ENCODE measurements at regions not wholly inside any gene's neighbourhood (a gene's known extent, or its start where the extent isn't known, plus 50 kb on each side); places are given as distances from the start of the nearest gene placed in this dataset.

GRCh38 chr3:144235489-144235888 lies 263.9 kb downstream of the DIPK2A start:
- H2AFZ ChIP-seq (ENCODE audit: low read depth, low read length): no peak overlapping the region
- H3K4me3 ChIP-seq (ENCODE audit: low read length): no peak overlapping the region
- H4K20me1 ChIP-seq (ENCODE audit: insufficient read depth): no peaks in the 10 kb centered on the region
- H3K9me3 ChIP-seq (ENCODE audit: low read length): no peaks in the 10 kb centered on the region
- no peak overlapping the region for H3K27ac ChIP-seq (ENCODE audit: low read length)
- no peaks in the 10 kb centered on the region for H3K79me2 ChIP-seq (replicated peaks; ENCODE audit: insufficient read depth, low read length)
- no peak overlapping the region for H3K4me2 ChIP-seq (ENCODE audit: low read length)
- no peak for TF ChIP-seq REST (IDR thresholded peaks at IDR 0.05; ENCODE audit: borderline replicate concordance)
- TF ChIP-seq POLR2AphosphoS5 (IDR thresholded peaks at IDR 0.05): no peak
- TF ChIP-seq EP300 (conservative IDR thresholded peaks at IDR 0.05; ENCODE audit: poor library complexity, severe bottlenecking): no peak
- TF ChIP-seq MXI1 (conservative IDR thresholded peaks at IDR 0.05; ENCODE audit: poor library complexity, severe bottlenecking): no peak
- TF ChIP-seq TAF1 (IDR thresholded peaks at IDR 0.05; ENCODE audit: low read depth): no peak
- TF ChIP-seq RAD21 (conservative IDR thresholded peaks at IDR 0.05): no peak
- no peak for TF ChIP-seq EZH2 (IDR thresholded peaks at IDR 0.05; ENCODE audit: borderline replicate concordance, insufficient read depth, low read length, poor library complexity, severe bottlenecking)
- no peaks in the 10 kb centered on the region for H3F3A ChIP-seq (ENCODE audit: insufficient read depth, low read length, poor library complexity, severe bottlenecking)
- no peaks in the 10 kb centered on the region for H3K36me3 ChIP-seq (ENCODE audit: insufficient read depth, low read length)
- no peaks in the 10 kb centered on the region for H3K27me3 ChIP-seq (ENCODE audit: insufficient read depth, low read depth, low read length)
- no peaks in the 10 kb centered on the region for H3K9me2 ChIP-seq (ENCODE audit: insufficient read depth, low read length)
- no peak overlapping the region for H3K9ac ChIP-seq (ENCODE audit: low read length)

- H3K9me3 ChIP-seq (ENCODE audit: low read length): no peaks in the 10 kb centered on the region
- TF ChIP-seq MXI1 (conservative IDR thresholded peaks at IDR 0.05; ENCODE audit: poor library complexity, severe bottlenecking) (no peak), POLR2AphosphoS5 (IDR thresholded peaks at IDR 0.05) (no peak), EZH2 (IDR thresholded peaks at IDR 0.05; ENCODE audit: borderline replicate concordance, insufficient read depth, low read length, poor library complexity, severe bottlenecking) (no peak), SMC3 (conservative IDR thresholded peaks at IDR 0.05; ENCODE audit: poor library complexity) (no peak), REST (IDR thresholded peaks at IDR 0.05; ENCODE audit: borderline replicate concordance) (no peak), TAF1 (IDR thresholded peaks at IDR 0.05; ENCODE audit: low read depth) (no peak), CTCF (IDR thresholded peaks at IDR 0.05; ENCODE audit: poor library complexity, severe bottlenecking) (no peak), EP300 (conservative IDR thresholded peaks at IDR 0.05; ENCODE audit: poor library complexity, severe bottlenecking) (no peak), RAD21 (conservative IDR thresholded peaks at IDR 0.05) (no peak)
- no peak overlapping the region for H3K4me3 ChIP-seq (ENCODE audit: low read length)
Measured at GRCh38 chr3:144237351-144237750, 265.7 kb downstream of the DIPK2A start.

More at GRCh38 chr3:144237351-144237750, 265.7 kb downstream of the DIPK2A start:
- H3K27ac ChIP-seq (ENCODE audit: low read length): no peak overlapping the region
- H3K27me3 ChIP-seq (ENCODE audit: insufficient read depth, low read depth, low read length): no peaks in the 10 kb centered on the region
- no peak overlapping the region for H3K4me2 ChIP-seq (ENCODE audit: low read length)
- H2AFZ ChIP-seq (ENCODE audit: low read depth, low read length): no peak overlapping the region
- H3K79me2 ChIP-seq (replicated peaks; ENCODE audit: insufficient read depth, low read length): no peaks in the 10 kb centered on the region
- H3K9ac ChIP-seq (ENCODE audit: low read length): no peak overlapping the region
- no peaks in the 10 kb centered on the region for H3K36me3 ChIP-seq (ENCODE audit: insufficient read depth, low read length)
- H3F3A ChIP-seq (ENCODE audit: insufficient read depth, low read length, poor library complexity, severe bottlenecking): no peaks in the 10 kb centered on the region
- H3K9me2 ChIP-seq (ENCODE audit: insufficient read depth, low read length): no peaks in the 10 kb centered on the region
- no peaks in the 10 kb centered on the region for H4K20me1 ChIP-seq (ENCODE audit: insufficient read depth)
